NB4 (cell line): ENCODE measurements at regions not wholly inside any gene's neighbourhood (a gene's known extent, or its start where the extent isn't known, plus 50 kb on each side); places are given as distances from the start of the nearest gene placed in this dataset.

Experiments used
- DNase-seq: peaks from one replicate; pipeline ENCODE4 v3.0.0; 2010; ENCODE audit warnings: low read depth
- H3K4me3 ChIP-seq: one replicate; pipeline ENCODE4 v1.5.1; 2011; ENCODE audit warnings: mild to moderate bottlenecking, low read depth, low read length, moderate library complexity
- CTCF ChIP-seq: IDR thresholded peaks from one replicate; pipeline ENCODE4 v1.5.1; 2012; ENCODE audit warnings: low read depth, low read length
- MYC ChIP-seq: IDR thresholded peaks from 2 replicates; pipeline ENCODE4 v1.6.1; 2011; ENCODE audit warnings: low read depth, low read length
- POLR2A ChIP-seq: IDR thresholded peaks from 2 replicates; pipeline ENCODE4 v1.6.1; 2011; ENCODE audit warnings: mild to moderate bottlenecking; ENCODE audit not compliant: insufficient read length; ENCODE audit errors: extremely low read depth
- TF ChIP-seq, protein P1 (sequence below): IDR thresholded peaks from 2 replicates; pipeline ENCODE4 v1.6.1; 2011; ENCODE audit warnings: low read depth, low read length

GRCh38 chr14:26081043-26081442 lies 516.8 kb downstream of the NOVA1 start:
- no peak overlapping the region for H3K4me3 ChIP-seq
- TF ChIP-seq CTCF (no peak), MYC (no peak), POLR2A (no peak)
- TF ChIP-seq, protein P1, sequence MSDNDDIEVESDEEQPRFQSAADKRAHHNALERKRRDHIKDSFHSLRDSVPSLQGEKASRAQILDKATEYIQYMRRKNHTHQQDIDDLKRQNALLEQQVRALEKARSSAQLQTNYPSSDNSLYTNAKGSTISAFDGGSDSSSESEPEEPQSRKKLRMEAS, result no peak
- DNase-seq, result no peak

GRCh38 chr14:26078561-26078960 lies 519.3 kb downstream of the NOVA1 start:
- no peak for DNase-seq
- no peak overlapping the region for H3K4me3 ChIP-seq
- no peak for TF ChIP-seq CTCF
- no peak for TF ChIP-seq POLR2A
- TF ChIP-seq MYC, result no peak
- TF ChIP-seq, protein P1, result no peak

DNA sequence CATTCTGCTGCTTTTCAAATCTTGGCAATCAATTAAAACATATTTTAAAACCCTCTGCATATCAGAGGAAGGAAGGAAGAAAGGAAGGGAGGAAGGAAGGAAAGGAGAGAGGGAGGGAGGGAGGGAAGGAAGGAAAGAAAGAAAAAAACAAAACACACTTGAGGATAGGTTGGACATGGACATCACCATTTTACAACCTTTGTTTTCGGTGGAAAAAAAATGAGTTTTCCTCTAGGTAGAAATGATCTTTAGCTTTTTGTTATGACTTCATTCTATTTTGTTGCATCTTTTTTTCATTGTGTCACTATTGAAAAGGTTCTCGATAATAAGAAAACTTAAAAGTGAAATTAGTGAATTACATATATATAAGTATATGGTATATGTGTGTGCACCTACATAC lies 522.9 kb downstream of the NOVA1 start:
- TF ChIP-seq MYC (no peak), POLR2A (no peak), CTCF (no peak)
- TF ChIP-seq, protein P1, result no peak
- no peak overlapping the region for H3K4me3 ChIP-seq
- no peak for DNase-seq

GRCh38 chr14:26070443-26070842 lies 527.4 kb downstream of the NOVA1 start:
- TF ChIP-seq CTCF (no peak), MYC (no peak), POLR2A (no peak)
- TF ChIP-seq, protein P1, result no peak
- DNase-seq, result no peak
- H3K4me3 ChIP-seq, result no peak overlapping the region

- no peak overlapping the region for H3K4me3 ChIP-seq
- DNase-seq, result no peak
- TF ChIP-seq, protein P1, result no peak
- TF ChIP-seq CTCF (no peak), MYC (no peak), POLR2A (no peak)
These were observed 529.9 kb downstream of the NOVA1 start for GRCh38 chr14:26067786-26068459.

DNA sequence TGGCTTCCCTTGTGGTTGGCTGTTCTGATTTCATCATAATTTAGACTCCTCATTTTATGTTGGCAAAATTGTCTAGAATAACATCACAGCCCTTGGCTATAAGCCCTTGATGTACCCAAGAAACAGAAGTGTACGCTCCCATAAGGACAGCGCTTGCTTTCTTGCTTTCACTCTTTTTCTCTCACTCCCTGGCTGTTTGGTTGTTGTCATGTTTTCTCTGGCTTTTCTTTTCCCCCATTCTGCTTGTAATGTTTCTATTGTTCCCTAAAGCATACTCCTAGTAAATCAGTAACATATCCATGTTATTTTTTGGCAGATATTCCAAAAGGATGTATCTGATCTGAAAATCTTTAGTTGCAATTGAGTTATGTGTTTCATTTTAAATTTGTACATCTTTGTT lies 530.5 kb downstream of the NOVA1 start:
- TF ChIP-seq, protein P1, result no peak
- DNase-seq, result no peak
- no peak overlapping the region for H3K4me3 ChIP-seq
